Panc1 (cell line): ENCODE measurements at regions not wholly inside any gene's neighbourhood (a gene's known extent, or its start where the extent isn't known, plus 50 kb on each side); places are given as distances from the start of the nearest gene placed in this dataset.
"Not testable (repeated sequence)": the region's sequence is repeated elsewhere in the genome, so short reads cannot be mapped to it uniquely, and the experiment has no call there.

Experiments used
- ATAC-seq: fragments of 200-7000 bp; cut with Tn5 transposase; 2 replicates; pipeline ENCODE4 v1.9.1; 2020; ENCODE audit warnings: mild to moderate bottlenecking, moderate library complexity
- BruUV-seq: library from RNA; stranded (reverse); fragments of 400-500 nt; replicated peaks from 2 replicates; lab custom pipeline; 2021; lab: Mats Ljungman, UMichigan
- CTCF ChIA-PET: fragments of 300-600 bp; sonication (Branson Sonifier 250); formaldehyde crosslinking; loops from one replicate; lab custom pipeline; 2022; ENCODE audit warnings: antibody characterized with exemption; lab: Charles Lee
- POLR2A ChIA-PET: fragments of 300-600 bp; sonication (Branson Sonifier 250); formaldehyde crosslinking; loops from one replicate; lab custom pipeline; 2022; ENCODE audit warnings: antibody characterized with exemption; lab: Charles Lee
- DNase-seq: peaks from one replicate; pipeline ENCODE4 v3.0.0-alpha.2; 2010; ENCODE audit warnings: low read depth, low spot score
- H3K27ac ChIP-seq: 2 replicates; pipeline ENCODE4 v1.5.1; 2011; ENCODE audit warnings: mild to moderate bottlenecking, low read length, inconsistent platforms
- H3K27me3 ChIP-seq: fragments of 200-500 bp; sonication (Bioruptor generic); 2 replicates; pipeline ENCODE4 v1.6.0; 2014; ENCODE audit warnings: low read length, inconsistent platforms; ENCODE audit not compliant: control insufficient read depth, insufficient read depth
- H3K36me3 ChIP-seq: fragments of 200-500 bp; sonication (Bioruptor generic); 2 replicates; pipeline ENCODE4 v1.5.1; 2014; ENCODE audit warnings: inconsistent platforms, mild to moderate bottlenecking, low read length, moderate library complexity; ENCODE audit not compliant: control insufficient read depth, insufficient read depth
- H3K4me1 ChIP-seq: 2 replicates; pipeline ENCODE4 v1.5.1; 2011; ENCODE audit warnings: inconsistent platforms, mild to moderate bottlenecking, low read length, moderate library complexity; ENCODE audit not compliant: control insufficient read depth, insufficient read depth
- H3K4me3 ChIP-seq, 2 experiments: 2 replicates each; pipeline ENCODE4 v1.5.1; 2011 to 2012; ENCODE audit warnings: low read depth in 2 of 2, low read length in 2 of 2, mild to moderate bottlenecking in 2 of 2, inconsistent platforms in 1 of 2, moderate library complexity in 1 of 2
- H3K9me3 ChIP-seq: fragments of 200-500 bp; sonication (Bioruptor generic); 2 replicates; pipeline ENCODE4 v1.5.1; 2014; ENCODE audit warnings: low read depth, mild to moderate bottlenecking, inconsistent platforms, low read length, moderate library complexity; ENCODE audit not compliant: control insufficient read depth, insufficient read depth
- CTCF ChIP-seq: fragments of 450-650 bp; IDR thresholded peaks from 2 replicates; pipeline ENCODE4 v1.5.1; 2017; ENCODE audit warnings: mild to moderate bottlenecking
- POLR2AphosphoS5 ChIP-seq: IDR thresholded peaks from 2 replicates; pipeline ENCODE4 v1.6.1; 2012; ENCODE audit warnings: mild to moderate bottlenecking, low read depth, low read length, moderate library complexity
- SIN3A ChIP-seq: IDR thresholded peaks from 2 replicates; pipeline ENCODE4 v1.6.1; 2012; ENCODE audit warnings: low read depth, mild to moderate bottlenecking, low read length, moderate library complexity, borderline replicate concordance; ENCODE audit not compliant: insufficient read depth
- TCF7L2 ChIP-seq: IDR thresholded peaks from 2 replicates; pipeline ENCODE4 v1.6.1; 2011; ENCODE audit warnings: mild to moderate bottlenecking, low read depth, low read length, inconsistent platforms
- in situ Hi-C: cut with HindIII; loops from 2 replicates; pipeline ENCODE4 v1.10.0; 2016; ENCODE audit warnings: low sequenced_read_pairs, low pct_unique_long_range_greater_than_20kb
- intact Hi-C: fragments of 100-400 bp; cut with micrococcal nuclease; formaldehyde crosslinking; loops from one replicate; pipeline ENCODE4 v1.10.0; 2022; ENCODE audit not compliant: unreplicated experiment
- TF ChIP-seq, protein P1 (sequence below), 2 experiments: IDR thresholded peaks; 2 replicates each; pipeline ENCODE4 v1.6.1; 2011 to 2012; ENCODE audit warnings: low read depth in 2 of 2, control low read depth in 1 of 2, low read length in 1 of 2, mild to moderate bottlenecking in 1 of 2, moderate library complexity in 1 of 2; ENCODE audit not compliant: insufficient read depth in 1 of 2

- Histone ChIP-seq H3K4me3 (no peak overlapping the region), H3K36me3 (no peaks in the 10 kb centered on the region), H3K27me3 (no peaks in the 10 kb centered on the region), H3K27ac (no peak overlapping the region), H3K4me1 (no peaks in the 10 kb centered on the region), H3K9me3 (no peaks in the 10 kb centered on the region)
- ChIA-PET POLR2A (no interaction called here), CTCF (no interaction called here)
- intact Hi-C loops (no loop called here), in situ Hi-C loops (no loop called here)
- TF ChIP-seq TCF7L2 (no peak), POLR2AphosphoS5 (no peak), SIN3A (no peak), CTCF (no peak)
- TF ChIP-seq, protein P1, sequence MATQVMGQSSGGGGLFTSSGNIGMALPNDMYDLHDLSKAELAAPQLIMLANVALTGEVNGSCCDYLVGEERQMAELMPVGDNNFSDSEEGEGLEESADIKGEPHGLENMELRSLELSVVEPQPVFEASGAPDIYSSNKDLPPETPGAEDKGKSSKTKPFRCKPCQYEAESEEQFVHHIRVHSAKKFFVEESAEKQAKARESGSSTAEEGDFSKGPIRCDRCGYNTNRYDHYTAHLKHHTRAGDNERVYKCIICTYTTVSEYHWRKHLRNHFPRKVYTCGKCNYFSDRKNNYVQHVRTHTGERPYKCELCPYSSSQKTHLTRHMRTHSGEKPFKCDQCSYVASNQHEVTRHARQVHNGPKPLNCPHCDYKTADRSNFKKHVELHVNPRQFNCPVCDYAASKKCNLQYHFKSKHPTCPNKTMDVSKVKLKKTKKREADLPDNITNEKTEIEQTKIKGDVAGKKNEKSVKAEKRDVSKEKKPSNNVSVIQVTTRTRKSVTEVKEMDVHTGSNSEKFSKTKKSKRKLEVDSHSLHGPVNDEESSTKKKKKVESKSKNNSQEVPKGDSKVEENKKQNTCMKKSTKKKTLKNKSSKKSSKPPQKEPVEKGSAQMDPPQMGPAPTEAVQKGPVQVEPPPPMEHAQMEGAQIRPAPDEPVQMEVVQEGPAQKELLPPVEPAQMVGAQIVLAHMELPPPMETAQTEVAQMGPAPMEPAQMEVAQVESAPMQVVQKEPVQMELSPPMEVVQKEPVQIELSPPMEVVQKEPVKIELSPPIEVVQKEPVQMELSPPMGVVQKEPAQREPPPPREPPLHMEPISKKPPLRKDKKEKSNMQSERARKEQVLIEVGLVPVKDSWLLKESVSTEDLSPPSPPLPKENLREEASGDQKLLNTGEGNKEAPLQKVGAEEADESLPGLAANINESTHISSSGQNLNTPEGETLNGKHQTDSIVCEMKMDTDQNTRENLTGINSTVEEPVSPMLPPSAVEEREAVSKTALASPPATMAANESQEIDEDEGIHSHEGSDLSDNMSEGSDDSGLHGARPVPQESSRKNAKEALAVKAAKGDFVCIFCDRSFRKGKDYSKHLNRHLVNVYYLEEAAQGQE (IDR thresholded peaks at IDR 0.05; ENCODE audit: insufficient read depth in 1 of 2, low read depth in 2 of 2, low read length in 1 of 2): no peak
- ATAC-seq (no peak), DNase-seq (no peak)
- no TSS peak for BruUV-seq
Observed at GRCh38 chr1:238606457-238606856, 715.7 kb upstream of the ZP4 start.

- H3K9me3 ChIP-seq: no peaks in the 10 kb centered on the region
- intact Hi-C loops: no loop called here
- ATAC-seq (no peak), DNase-seq (no peak)
- POLR2A ChIA-PET: interaction anchor here (0.7 kb wide), 1 partner anchor 9 kb away, joined by 4 read pairs; no protein-coding TSS in a partner anchor
- no peaks in the 10 kb centered on the region for H3K27me3 ChIP-seq
- in situ Hi-C loops: no loop called here
- no TSS peak for BruUV-seq
- TF ChIP-seq, protein P1 (IDR thresholded peaks at IDR 0.05; ENCODE audit: insufficient read depth in 1 of 2, low read depth in 2 of 2, low read length in 1 of 2): no peak
- TF ChIP-seq TCF7L2 (no peak), POLR2AphosphoS5 (no peak), CTCF (no peak), SIN3A (no peak)
- CTCF ChIA-PET: no interaction called here
- no peak overlapping the region for H3K27ac ChIP-seq
- H3K4me3 ChIP-seq: no peak overlapping the region
- H3K4me1 ChIP-seq: no peaks in the 10 kb centered on the region
- H3K36me3 ChIP-seq: no peaks in the 10 kb centered on the region
Observed at GRCh38 chr1:238604357-238604756, 713.6 kb upstream of the ZP4 start.

DNA sequence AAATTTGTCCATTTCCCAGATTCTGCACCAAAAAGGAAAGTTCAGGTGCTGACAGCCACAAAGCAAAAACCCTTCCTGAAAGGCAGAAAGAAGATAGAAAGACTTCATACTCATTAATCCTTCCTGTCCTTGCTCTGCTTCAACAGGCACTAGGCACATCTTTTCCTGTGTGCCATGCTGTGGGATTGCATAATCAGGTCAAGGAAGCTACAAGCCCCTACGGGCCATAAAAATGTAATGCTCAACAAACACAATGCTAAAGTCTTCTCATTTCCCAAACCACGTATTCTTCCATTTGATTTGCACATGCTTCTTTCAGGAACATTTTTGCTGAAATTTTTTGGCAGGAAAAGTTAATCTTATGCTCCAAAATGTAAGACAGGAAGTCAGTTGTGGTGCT is 710.9 kb upstream of the ZP4 start:
- CTCF ChIA-PET, H3K9me3 ChIP-seq, H3K27ac ChIP-seq, in situ Hi-C loops, H3K4me3 ChIP-seq, intact Hi-C loops, BruUV-seq, H3K4me1 ChIP-seq, DNase-seq, ATAC-seq, H3K27me3 ChIP-seq, POLR2A ChIA-PET, H3K36me3 ChIP-seq: not testable (repeated sequence)
